Lower leg skin (tissue), 3 donors: ENCODE measurements at regions not wholly inside any gene's neighbourhood (a gene's known extent, or its start where the extent isn't known, plus 50 kb on each side); places are given as distances from the start of the nearest gene placed in this dataset.

Experiments used
- POLR2A ChIP-seq, 2 donors: fragments of 450-650 bp; IDR thresholded peaks; one replicate each; pipeline ENCODE4 v1.6.1; 2016 to 2017; ENCODE audit warnings: antibody characterized with exemption in 2 of 2, mild to moderate bottlenecking in 1 of 2, moderate library complexity in 1 of 2
- TF ChIP-seq, protein P1 (sequence below), 3 donors: fragments of 450-650 bp; IDR thresholded peaks; one replicate each; pipeline ENCODE4 v1.5.1; 2016; ENCODE audit warnings: antibody characterized with exemption in 3 of 3, mild to moderate bottlenecking in 3 of 3, moderate library complexity in 2 of 3

DNA sequence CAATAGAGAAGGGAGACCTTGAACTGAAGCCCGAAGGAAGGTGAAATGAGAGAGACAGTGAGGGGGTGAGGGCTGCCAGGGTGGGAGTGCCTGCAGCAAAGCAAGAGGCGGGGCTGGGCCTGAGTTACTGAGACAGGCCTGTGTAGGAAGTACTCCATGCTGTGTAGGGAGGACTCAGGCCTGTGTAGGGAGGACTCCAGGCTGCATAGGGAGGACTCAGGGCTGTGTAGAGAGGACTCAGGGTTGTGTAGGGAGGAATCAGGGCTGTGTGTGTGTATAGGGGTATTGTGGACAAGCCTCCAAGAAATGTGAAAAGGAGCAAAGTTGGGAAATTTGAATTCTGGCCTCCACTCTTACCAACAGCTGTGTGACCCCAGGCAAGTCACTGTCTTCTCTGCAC is 133.8 kb upstream of the CACNA1E start:
- TF ChIP-seq POLR2A (IDR thresholded peaks at IDR 0.05) = no peak
- TF ChIP-seq, protein P1, sequence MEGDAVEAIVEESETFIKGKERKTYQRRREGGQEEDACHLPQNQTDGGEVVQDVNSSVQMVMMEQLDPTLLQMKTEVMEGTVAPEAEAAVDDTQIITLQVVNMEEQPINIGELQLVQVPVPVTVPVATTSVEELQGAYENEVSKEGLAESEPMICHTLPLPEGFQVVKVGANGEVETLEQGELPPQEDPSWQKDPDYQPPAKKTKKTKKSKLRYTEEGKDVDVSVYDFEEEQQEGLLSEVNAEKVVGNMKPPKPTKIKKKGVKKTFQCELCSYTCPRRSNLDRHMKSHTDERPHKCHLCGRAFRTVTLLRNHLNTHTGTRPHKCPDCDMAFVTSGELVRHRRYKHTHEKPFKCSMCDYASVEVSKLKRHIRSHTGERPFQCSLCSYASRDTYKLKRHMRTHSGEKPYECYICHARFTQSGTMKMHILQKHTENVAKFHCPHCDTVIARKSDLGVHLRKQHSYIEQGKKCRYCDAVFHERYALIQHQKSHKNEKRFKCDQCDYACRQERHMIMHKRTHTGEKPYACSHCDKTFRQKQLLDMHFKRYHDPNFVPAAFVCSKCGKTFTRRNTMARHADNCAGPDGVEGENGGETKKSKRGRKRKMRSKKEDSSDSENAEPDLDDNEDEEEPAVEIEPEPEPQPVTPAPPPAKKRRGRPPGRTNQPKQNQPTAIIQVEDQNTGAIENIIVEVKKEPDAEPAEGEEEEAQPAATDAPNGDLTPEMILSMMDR (IDR thresholded peaks at IDR 0.05) = no peak
